Neuron (in vitro differentiated cells): ENCODE measurements at regions not wholly inside any gene's neighbourhood (a gene's known extent, or its start where the extent isn't known, plus 50 kb on each side); places are given as distances from the start of the nearest gene placed in this dataset.

Source experiments
- H2AFZ ChIP-seq: one replicate; pipeline ENCODE4 v1.6.1; 2013; ENCODE audit warnings: low read depth, mild to moderate bottlenecking, inconsistent platforms, low read length, moderate library complexity
- H3K27me3 ChIP-seq: one replicate; pipeline ENCODE4 v1.6.1; 2013; ENCODE audit warnings: low read length; ENCODE audit not compliant: insufficient read depth
- H3K36me3 ChIP-seq: one replicate; pipeline ENCODE4 v1.6.1; 2013; ENCODE audit warnings: low read length; ENCODE audit not compliant: insufficient read depth
- H3K4me1 ChIP-seq: one replicate; pipeline ENCODE4 v1.6.1; 2013; ENCODE audit warnings: low read length; ENCODE audit not compliant: insufficient read depth
- H3K4me3 ChIP-seq: 2 replicates; pipeline ENCODE4 v1.5.1; 2013; ENCODE audit warnings: mild to moderate bottlenecking, low read length, moderate library complexity
- H3K9me3 ChIP-seq: one replicate; pipeline ENCODE4 v1.6.1; 2013; ENCODE audit warnings: low read length

DNA sequence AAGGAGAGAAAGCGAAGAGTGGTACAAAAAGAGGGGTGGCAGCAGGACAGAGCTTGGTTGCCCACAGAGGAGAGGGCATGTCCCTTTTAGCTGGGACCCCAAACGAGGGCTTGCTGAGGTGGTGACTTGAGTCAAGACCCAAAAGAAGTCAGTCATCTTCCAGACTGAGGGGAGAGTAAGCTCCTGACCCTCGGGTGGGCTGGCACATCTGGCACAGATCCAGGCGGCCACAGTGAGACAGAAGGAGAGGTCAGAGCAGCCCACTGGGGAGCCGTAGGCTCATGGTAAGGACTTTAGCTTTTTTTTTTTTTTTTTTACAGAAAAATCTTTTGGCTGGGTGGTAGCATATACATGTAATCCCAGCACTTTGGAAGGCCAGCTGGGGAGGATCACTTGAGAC is 77.9 kb upstream of the ST6GAL2 start:
- Histone ChIP-seq H3K9me3 (no peaks in the 10 kb centered on the region), H2AFZ (no peak overlapping the region), H3K4me3 (no peak overlapping the region), H3K4me1 (no peaks in the 10 kb centered on the region), H3K36me3 (no peaks in the 10 kb centered on the region), H3K27me3 (no peaks in the 10 kb centered on the region)

DNA sequence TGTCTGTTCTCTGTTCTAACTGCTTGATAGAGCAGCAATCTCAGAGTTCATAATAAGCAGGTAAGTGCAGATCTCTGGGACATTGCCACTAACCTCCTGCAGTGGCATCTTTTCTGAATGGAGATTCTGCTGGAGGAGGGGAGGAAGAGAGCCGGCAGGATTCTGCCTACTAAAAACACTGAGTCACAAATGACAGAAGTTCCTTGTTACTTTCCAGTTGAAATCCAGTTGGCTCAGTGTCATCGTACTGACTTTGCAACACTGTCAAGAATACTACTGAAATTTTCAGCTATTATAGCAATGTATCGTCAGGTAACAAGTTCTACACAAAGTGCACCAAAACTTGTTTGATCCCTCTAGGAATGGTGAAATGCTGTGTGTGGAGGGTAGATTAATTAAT is 79.6 kb upstream of the ST6GAL2 start:
- Histone ChIP-seq H3K36me3 (no peaks in the 10 kb centered on the region), H3K4me3 (no peak overlapping the region), H3K9me3 (no peaks in the 10 kb centered on the region), H2AFZ (no peak overlapping the region), H3K4me1 (no peaks in the 10 kb centered on the region), H3K27me3 (no peaks in the 10 kb centered on the region)

DNA sequence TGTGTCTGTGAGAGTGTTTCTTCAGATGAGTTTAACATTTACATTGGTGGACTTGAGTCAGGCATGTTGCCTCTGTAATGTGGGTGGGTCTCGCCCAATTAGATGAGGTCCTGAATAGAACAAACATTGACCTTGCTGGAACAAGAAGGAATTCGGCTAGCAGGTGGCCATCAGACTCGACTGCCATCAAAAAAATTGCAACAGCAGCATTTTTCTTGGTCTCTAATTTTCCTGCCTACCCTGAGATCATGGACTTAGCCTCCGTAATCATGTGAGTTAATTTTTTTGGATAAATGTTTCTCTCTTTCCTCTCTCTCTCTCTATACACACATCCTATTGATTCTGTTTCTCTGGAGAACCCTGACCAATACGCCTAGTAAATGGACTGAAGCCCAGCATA is 83.8 kb upstream of the ST6GAL2 start:
- Histone ChIP-seq H3K36me3 (no peaks in the 10 kb centered on the region), H3K4me3 (no peak overlapping the region), H3K27me3 (no peaks in the 10 kb centered on the region), H3K9me3 (no peaks in the 10 kb centered on the region), H2AFZ (no peak overlapping the region), H3K4me1 (no peaks in the 10 kb centered on the region)

DNA sequence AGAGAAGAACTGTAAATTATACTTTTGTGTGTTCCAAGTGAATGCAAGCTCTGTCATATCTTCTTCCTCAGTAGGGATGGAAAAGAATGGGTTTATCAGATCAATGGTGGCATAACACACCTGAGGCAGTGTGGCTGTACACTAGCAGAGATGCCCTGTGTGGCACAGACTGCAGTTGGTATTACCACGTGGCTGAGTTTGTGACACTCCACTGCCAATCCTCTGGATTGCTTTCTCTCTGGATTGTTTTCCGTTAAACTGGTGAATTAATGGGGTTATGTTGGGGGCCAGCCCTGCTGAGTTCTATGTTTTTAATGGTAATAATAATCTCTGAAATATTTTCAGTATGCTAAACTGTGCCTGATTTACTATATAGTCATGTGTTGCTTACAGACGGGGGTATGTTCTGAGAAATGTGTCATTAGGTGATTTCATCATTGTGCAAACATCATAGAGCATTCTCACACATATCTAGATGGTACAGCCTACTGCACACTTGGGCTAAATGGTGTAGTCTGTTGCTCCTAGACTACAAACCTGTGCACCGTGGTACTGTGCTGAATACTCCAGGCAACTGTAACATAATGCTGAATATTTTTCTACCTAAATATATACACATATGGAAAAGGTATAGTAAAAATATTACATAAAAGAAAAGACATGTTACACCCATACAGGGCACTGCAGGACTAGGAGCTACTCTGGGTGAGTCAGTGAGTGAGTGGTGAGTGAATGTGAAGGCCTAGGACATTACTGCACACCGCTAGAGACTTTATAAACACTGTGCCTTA is 84.7 kb upstream of the ST6GAL2 start:
- no peaks in the 10 kb centered on the region for H3K36me3 ChIP-seq

DNA sequence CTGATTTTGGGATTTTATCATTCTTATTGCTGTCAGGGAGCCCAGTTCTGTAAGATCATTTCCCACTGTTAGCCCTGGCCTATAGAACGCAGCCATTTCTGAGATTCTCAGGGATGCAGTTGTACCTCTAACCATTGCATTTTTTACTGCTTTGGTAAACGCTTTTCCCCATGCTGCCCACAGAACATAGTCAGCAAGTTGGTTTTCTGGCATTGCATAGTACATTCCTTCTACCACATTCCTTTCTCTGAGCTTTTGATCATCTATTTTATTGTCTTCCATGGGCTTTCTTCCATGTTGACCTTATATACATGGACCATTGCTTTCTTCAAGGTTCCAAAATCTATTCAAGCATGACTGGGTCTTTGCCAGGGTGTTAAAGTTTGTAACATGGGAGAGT is 86.8 kb upstream of the ST6GAL2 start:
- Histone ChIP-seq H3K36me3 (no peaks in the 10 kb centered on the region), H3K27me3 (no peaks in the 10 kb centered on the region), H3K4me3 (no peak overlapping the region), H2AFZ (no peak overlapping the region), H3K9me3 (no peaks in the 10 kb centered on the region), H3K4me1 (no peaks in the 10 kb centered on the region)

More for the DNA sequence above, 84.7 kb upstream of the ST6GAL2 start:
- H3K4me3 ChIP-seq, result no peak overlapping the region
- H2AFZ ChIP-seq, result no peak overlapping the region
- no peaks in the 10 kb centered on the region for H3K4me1 ChIP-seq
- H3K27me3 ChIP-seq, result no peaks in the 10 kb centered on the region
- no peaks in the 10 kb centered on the region for H3K9me3 ChIP-seq

DNA sequence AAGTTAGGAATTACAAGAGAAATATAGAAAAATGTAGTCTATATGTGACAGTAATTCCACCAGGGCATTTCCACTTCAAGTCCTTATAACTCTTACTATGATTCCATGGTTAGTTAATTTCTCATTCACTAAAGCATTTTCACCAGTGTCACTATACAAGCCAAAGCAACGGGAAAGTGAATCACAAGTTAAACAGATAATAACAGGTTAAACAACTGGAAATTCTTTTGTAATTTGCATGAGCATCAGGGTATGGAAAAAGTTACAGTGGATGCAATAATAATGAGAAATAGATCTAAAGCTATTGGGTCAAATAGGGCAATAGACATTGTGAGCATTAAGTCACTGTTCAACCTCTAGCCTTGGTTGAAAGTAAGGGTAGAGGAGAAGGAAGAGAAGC is 88.9 kb upstream of the ST6GAL2 start:
- Histone ChIP-seq H3K27me3 (no peaks in the 10 kb centered on the region), H3K36me3 (no peaks in the 10 kb centered on the region), H2AFZ (no peak overlapping the region), H3K4me1 (no peaks in the 10 kb centered on the region), H3K9me3 (no peaks in the 10 kb centered on the region), H3K4me3 (no peak overlapping the region)

DNA sequence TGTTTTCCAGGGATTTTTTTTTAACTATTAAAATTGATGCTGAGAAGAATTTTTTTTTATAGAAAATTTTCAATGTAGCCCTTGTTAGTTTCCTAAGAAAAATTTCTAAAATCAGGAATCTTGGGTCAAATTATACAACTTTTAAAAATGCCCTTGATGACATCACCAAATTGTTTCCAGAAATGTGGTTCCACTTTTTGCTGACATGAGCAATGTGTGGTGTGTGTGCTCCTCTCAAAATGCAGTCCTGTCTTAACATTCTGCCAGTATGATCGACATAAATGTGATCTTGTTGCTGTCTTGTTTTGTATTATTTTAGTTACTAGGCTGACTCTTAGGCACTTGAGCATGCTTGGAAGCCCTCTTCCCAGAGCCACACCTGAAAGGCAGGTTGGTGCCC is 89.7 kb upstream of the ST6GAL2 start:
- H3K36me3 ChIP-seq, result no peaks in the 10 kb centered on the region
- H3K4me1 ChIP-seq, result no peaks in the 10 kb centered on the region
- no peak overlapping the region for H2AFZ ChIP-seq
- no peaks in the 10 kb centered on the region for H3K27me3 ChIP-seq
- H3K4me3 ChIP-seq, result no peak overlapping the region
- H3K9me3 ChIP-seq, result no peaks in the 10 kb centered on the region

DNA sequence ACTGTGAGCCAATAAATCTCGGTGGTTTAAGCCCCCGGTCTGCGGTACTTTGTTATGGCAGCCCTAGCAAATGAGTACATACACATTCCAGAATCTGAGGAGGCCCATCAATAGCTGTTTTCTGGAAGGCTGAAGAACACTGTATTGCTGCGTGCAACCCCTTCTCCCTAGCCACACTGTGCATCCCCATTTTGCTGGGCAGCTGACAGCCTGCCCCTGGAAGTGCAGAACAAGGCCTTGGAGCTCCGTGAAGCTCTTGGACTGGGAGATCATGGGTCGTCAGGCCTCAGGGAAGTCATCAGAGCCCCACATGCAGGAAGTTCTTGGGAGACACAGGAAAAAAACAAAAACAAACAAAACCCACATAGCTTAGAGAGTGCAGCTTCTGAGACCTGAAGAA is 90.6 kb upstream of the ST6GAL2 start:
- Histone ChIP-seq H3K9me3 (no peaks in the 10 kb centered on the region), H3K27me3 (no peaks in the 10 kb centered on the region), H2AFZ (no peak overlapping the region), H3K4me1 (no peaks in the 10 kb centered on the region), H3K36me3 (no peaks in the 10 kb centered on the region), H3K4me3 (no peak overlapping the region)

DNA sequence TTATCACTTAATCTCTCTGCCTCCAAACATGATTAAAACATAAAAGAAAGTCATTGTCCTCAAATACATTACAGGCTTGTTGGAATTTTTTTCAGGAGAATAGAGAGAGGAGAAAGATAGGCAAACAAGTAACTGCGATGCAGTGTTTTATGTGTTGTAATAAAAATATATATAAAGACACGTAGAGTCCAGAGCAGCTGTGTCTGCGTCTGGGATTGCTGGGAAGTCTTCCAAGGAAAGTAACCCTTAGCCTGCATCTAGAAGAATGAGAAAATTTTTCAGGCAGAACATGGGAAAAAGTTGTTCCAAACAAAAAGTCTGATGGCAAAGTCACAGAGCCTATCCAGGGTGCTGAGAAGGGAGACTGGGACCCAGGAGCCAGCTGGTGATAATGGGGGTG is 91.8 kb upstream of the ST6GAL2 start:
- H3K27me3 ChIP-seq, result no peaks in the 10 kb centered on the region
- H3K4me3 ChIP-seq, result no peak overlapping the region
- H2AFZ ChIP-seq, result no peak overlapping the region
- no peaks in the 10 kb centered on the region for H3K9me3 ChIP-seq
- H3K4me1 ChIP-seq, result no peaks in the 10 kb centered on the region
- no peaks in the 10 kb centered on the region for H3K36me3 ChIP-seq

DNA sequence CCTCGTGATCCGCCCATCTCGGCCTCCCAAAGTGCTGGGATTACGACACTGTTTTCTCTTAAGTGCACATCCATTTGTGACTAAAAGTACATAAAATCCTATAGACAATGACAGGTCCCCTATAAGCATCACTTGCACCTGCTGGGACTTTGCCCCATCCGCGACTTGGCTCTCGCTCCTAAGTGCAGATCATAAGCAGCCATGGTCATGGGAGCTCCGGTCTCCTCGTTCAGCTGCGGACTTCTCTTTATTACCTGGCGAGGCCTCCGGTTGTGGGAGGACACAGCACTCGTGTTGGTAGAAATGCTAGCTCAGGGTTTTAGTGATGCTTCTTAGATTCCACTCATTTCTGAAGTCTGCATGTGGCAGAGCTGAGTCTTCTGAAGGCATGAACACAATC is 92.7 kb upstream of the ST6GAL2 start:
- Histone ChIP-seq H2AFZ (no peak overlapping the region), H3K4me3 (no peak overlapping the region), H3K4me1 (no peaks in the 10 kb centered on the region), H3K36me3 (no peaks in the 10 kb centered on the region), H3K27me3 (no peaks in the 10 kb centered on the region), H3K9me3 (no peaks in the 10 kb centered on the region)

DNA sequence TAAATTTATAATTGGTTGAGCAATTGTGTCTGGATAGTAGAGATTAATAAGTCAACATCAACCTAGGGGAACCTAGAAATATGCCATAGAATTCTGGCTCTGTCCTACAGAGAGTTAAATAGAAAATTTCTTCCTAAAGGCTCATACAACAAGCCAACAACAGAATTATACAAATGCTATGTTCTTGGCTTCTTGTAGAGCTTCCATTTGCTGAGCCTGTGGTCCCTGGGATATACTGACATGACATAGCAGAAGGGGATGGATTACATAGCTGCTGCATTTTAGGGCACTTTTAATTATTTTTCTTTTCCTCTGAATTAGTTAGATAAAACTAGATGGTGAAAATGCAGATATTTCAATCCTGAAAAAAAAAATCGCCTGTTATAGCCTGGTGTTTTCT is 95.5 kb upstream of the ST6GAL2 start:
- H3K36me3 ChIP-seq, result no peaks in the 10 kb centered on the region
- no peaks in the 10 kb centered on the region for H3K9me3 ChIP-seq
- H3K27me3 ChIP-seq, result no peaks in the 10 kb centered on the region
- H2AFZ ChIP-seq, result no peak overlapping the region
- H3K4me3 ChIP-seq, result no peak overlapping the region
- H3K4me1 ChIP-seq, result no peaks in the 10 kb centered on the region

DNA sequence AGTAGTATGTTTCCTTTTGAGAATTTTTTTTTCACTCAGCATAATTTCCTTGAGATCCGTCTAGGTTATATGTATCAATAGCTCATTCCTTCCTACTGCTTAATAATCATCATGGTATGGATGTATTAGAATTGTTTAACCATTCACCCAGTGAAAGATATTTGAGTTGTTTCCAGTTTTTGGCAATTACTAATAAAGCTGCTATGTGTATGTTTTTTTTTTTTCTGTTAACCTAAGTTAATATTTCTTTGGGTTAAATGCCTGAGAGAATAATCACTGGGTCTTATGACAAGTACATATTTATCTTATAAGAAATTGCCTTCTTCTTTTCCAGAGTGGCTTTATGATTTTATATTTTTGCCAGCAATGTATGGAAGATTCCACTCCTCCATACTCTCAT is 96.4 kb upstream of the ST6GAL2 start:
- Histone ChIP-seq H3K27me3 (no peaks in the 10 kb centered on the region), H3K36me3 (no peaks in the 10 kb centered on the region), H2AFZ (no peak overlapping the region), H3K4me3 (no peak overlapping the region), H3K9me3 (no peaks in the 10 kb centered on the region), H3K4me1 (no peaks in the 10 kb centered on the region)

DNA sequence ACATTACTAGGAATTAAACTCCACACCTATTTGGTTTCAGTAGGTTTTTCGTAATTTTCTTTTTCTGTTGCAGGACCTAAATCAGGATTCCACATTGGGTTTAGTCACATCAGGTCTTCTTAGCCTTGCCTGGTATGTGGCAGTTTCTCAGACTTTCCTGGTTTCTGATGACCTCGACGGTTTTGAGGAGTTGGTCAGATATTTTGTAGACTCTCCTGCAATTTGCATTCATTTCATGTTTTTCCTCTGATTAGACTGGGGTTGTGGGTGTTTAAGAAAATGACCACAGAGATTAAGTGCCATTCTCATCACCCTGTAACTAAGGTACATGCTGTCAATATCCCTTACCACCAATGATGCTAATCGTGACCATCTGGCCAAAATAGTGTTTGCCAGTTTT is 97.3 kb upstream of the ST6GAL2 start:
- Histone ChIP-seq H3K36me3 (no peaks in the 10 kb centered on the region), H3K9me3 (no peaks in the 10 kb centered on the region), H2AFZ (no peak overlapping the region), H3K4me1 (no peaks in the 10 kb centered on the region), H3K4me3 (no peak overlapping the region), H3K27me3 (no peaks in the 10 kb centered on the region)

GRCh38 chr2:106988361-106988760 is 102.4 kb upstream of the ST6GAL2 start:
- Histone ChIP-seq H3K27me3 (no peaks in the 10 kb centered on the region), H3K9me3 (no peaks in the 10 kb centered on the region), H3K4me3 (no peak overlapping the region), H3K4me1 (no peaks in the 10 kb centered on the region), H2AFZ (no peak overlapping the region), H3K36me3 (no peaks in the 10 kb centered on the region)
